ENCODE measurements at regions not wholly inside any gene's neighbourhood (a gene's known extent, or its start where the extent isn't known, plus 50 kb on each side); places are given as distances from the start of the nearest gene placed in this dataset.

DNA sequence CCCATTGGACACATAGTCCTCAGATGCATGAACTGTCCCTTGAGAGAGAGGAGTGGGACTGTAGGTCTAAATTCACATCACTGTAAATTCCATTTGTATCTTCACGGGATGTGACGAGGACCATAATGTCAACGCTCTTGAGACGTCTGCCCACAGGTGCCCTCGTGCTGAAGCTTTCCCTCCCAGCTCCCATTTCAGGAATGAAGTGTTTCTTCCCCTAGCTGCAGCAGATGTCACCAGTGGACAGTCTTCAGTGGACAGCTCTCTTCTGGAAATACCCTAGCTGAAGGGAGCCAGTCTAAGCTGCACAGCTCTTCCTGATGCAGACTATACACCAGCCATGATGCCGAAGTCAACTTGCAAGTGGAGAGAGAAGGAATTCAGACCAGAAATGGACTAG lies 217.4 kb upstream of the ECI2 start:
- TF ChIP-seq, protein P1, sequence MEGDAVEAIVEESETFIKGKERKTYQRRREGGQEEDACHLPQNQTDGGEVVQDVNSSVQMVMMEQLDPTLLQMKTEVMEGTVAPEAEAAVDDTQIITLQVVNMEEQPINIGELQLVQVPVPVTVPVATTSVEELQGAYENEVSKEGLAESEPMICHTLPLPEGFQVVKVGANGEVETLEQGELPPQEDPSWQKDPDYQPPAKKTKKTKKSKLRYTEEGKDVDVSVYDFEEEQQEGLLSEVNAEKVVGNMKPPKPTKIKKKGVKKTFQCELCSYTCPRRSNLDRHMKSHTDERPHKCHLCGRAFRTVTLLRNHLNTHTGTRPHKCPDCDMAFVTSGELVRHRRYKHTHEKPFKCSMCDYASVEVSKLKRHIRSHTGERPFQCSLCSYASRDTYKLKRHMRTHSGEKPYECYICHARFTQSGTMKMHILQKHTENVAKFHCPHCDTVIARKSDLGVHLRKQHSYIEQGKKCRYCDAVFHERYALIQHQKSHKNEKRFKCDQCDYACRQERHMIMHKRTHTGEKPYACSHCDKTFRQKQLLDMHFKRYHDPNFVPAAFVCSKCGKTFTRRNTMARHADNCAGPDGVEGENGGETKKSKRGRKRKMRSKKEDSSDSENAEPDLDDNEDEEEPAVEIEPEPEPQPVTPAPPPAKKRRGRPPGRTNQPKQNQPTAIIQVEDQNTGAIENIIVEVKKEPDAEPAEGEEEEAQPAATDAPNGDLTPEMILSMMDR (IDR thresholded peaks at IDR 0.05): no peak
- no peak for TF ChIP-seq POLR2A (IDR thresholded peaks at IDR 0.05)
- WGBS, 2 donors: 90 to 95% methylated on average over 6 of the region's 6 CpGs
- DNase-seq (no peak), ATAC-seq (no peak)
- intact Hi-C loops (cut with DNase I): no loop called here
- H3K27me3 ChIP-seq: no peaks in the 10 kb centered on the region
- H3K4me3 ChIP-seq: no peak overlapping the region
- no peaks in the 10 kb centered on the region for H3K36me3 ChIP-seq (replicated peaks in 1 of 2; ENCODE audit: insufficient read depth in 1 of 2, low read depth in 2 of 2)
- no peaks in the 10 kb centered on the region for H3K9me3 ChIP-seq
- no peak overlapping the region for H3K27ac ChIP-seq
- no peaks in the 10 kb centered on the region for H3K4me1 ChIP-seq

DNA sequence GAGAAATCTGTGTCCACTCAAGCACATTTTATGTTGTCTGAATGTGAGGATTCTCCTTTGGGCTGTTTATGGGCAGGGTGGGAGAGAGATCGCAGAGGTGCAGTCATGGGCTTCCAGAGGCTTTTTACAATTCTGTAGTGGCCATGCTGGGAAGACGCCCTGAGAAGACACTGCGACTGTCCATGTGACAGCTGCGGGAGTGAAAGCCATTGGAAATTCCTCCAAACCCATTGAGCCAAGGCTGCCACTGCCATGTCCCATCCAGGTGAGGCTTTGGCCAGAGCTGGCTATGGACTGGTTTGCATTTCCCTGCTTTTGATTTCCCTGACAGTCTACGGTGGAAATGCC lies 216.9 kb upstream of the ECI2 start:
- Histone ChIP-seq H3K4me1 (no peaks in the 10 kb centered on the region), H3K9me3 (no peaks in the 10 kb centered on the region), H3K27me3 (no peaks in the 10 kb centered on the region), H3K27ac (peak overlapping the region in 1 of 4 donors; percentile 26), H3K36me3 (replicated peaks in 1 of 2; ENCODE audit: insufficient read depth in 1 of 2, low read depth in 2 of 2) (no peaks in the 10 kb centered on the region), H3K4me3 (no peak overlapping the region)
- TF ChIP-seq, protein P1 (IDR thresholded peaks at IDR 0.05): no peak
- TF ChIP-seq POLR2A (IDR thresholded peaks at IDR 0.05): no peak
- WGBS, 2 donors: 80 to 94% methylated on average over 5 of the region's 5 CpGs
- intact Hi-C loops (cut with DNase I): no loop called here
- no peak for ATAC-seq
- DNase-seq: no peak

DNA sequence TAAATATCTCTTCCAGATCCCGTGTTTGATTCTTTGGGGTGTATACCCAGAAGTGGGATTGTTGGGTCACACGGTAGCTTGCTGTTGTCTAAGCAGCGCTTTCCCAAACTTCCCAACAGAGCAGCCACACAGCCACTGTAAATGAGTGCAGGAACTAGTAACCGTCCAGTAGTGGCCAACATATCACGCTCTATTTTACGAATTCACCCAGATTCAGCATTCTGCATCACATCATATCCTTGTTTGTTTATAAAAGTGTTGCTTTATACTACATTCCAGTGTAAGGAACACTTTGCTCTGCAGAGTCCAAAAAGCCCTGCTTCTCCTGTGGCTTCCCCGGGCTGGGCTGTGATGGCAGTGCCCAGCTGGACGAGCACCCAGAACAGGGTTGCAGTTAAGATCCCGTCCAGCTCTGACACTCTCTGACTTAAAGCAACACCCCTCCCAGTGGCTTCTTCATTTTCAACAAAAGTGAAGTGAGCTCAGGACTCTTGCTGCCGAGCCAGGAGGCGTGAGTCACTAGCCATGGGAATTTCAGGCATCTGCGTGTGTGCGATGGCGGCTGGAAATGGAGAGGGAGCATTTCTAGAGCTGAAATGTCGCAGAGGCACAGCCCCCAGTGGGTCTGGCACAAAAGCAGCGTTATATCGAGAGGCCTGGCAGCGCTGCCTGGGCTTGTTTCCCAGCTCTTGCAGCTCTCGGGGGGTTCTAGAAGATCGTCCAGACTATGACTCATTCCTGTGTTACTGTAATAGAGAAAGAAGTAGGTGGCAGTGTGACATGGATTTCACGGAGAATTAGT lies 216.3 kb upstream of the ECI2 start:
- Histone ChIP-seq H3K4me3 (no peak overlapping the region), H3K27me3 (no peaks in the 10 kb centered on the region), H3K27ac (peak overlapping the region in 1 of 4 donors; percentile 26), H3K9me3 (no peaks in the 10 kb centered on the region), H3K4me1 (no peaks in the 10 kb centered on the region), H3K36me3 (replicated peaks in 1 of 2; ENCODE audit: insufficient read depth in 1 of 2, low read depth in 2 of 2) (no peaks in the 10 kb centered on the region)
- WGBS, 2 donors: 56 to 63% methylated on average over 20 to 21 of the region's 21 CpGs
- no peak for TF ChIP-seq POLR2A (IDR thresholded peaks at IDR 0.05)
- TF ChIP-seq, protein P1 (IDR thresholded peaks at IDR 0.05): no peak
- peak; percentile 30 to 47 (median 40) for DNase-seq
- intact Hi-C loops (cut with DNase I): no loop called here
- peak; percentile 65 for ATAC-seq

DNA sequence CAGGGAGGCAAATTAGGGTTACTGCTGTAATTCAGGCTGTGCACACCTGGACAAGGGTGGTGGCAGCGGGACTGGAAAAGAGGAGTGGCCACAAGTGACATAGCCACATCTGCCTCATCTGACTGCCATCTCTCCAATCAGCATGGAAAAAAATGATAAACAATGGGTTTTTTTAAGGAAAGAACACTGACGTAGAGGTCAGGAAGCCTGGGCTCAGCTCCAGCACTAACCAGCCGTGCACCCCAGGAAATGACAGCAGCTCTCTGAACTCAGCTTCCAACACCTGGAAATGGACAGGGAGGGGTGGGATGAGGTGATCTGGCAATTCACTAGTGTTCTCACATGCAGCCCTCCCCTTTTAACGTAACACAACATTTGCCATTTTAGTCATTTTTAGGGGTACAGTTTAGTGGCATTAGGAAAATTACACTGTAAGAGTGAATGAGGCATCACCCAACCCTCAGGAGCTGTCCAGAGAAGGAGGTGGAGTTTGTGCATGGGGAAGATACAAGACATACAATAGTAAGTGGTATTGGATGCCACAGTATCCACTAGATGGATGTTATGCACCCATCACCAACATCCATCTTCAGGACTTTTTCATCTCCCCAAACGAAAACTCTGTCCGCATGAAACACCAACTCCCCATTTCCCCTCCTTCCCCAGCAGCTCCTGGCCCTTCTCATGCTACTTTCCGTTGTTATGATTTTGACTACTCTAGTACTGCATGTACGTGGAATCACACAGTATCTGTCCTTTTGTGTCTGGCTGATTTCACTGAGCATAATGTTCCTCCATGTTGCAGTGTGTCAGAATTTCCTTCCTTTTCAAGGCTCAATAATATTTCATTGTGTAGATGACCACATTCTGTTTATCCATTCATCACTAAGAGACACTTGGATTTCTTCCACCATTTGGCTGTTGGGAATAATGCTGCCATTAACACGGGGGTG lies 215.5 kb upstream of the ECI2 start:
- H3K27me3 ChIP-seq: no peaks in the 10 kb centered on the region
- WGBS, 2 donors: 53 to 63% methylated on average over 9 of the region's 9 CpGs
- H3K36me3 ChIP-seq (replicated peaks in 1 of 2; ENCODE audit: insufficient read depth in 1 of 2, low read depth in 2 of 2): no peaks in the 10 kb centered on the region
- H3K27ac ChIP-seq: no peak overlapping the region
- ATAC-seq: no peak
- H3K4me3 ChIP-seq: no peak overlapping the region
- H3K4me1 ChIP-seq: no peaks in the 10 kb centered on the region
- TF ChIP-seq, protein P1 (IDR thresholded peaks at IDR 0.05): no peak
- no peak for TF ChIP-seq POLR2A (IDR thresholded peaks at IDR 0.05)
- intact Hi-C loops (cut with DNase I): no loop called here
- H3K9me3 ChIP-seq: no peaks in the 10 kb centered on the region
- no peak for DNase-seq

Measured in body of pancreas (tissue), 4 donors.